ENCODE measurements at regions not wholly inside any gene's neighbourhood (a gene's known extent, or its start where the extent isn't known, plus 50 kb on each side); places are given as distances from the start of the nearest gene placed in this dataset.

DNA sequence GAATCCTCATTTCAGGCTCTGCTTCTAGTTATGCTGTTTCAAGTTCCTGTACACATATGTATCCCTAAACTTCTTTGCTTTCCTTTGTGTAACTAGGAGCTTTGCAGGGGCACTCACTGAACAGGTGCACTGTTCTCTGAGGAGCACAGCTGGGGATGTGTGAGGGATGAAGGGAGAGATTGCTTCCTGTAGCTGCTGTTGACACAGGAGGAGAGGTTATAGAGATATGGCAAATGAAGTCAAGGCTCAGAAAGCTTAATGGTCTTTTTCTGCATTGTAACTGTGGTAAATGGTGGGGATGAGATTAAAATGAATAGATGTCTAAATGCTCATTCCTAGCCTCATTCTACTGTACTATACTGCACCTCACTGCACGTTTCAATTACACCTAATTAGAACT lies 454.3 kb downstream of the BTBD3 start:
- DNase-seq (ENCODE audit: low read depth) = no peak

DNA sequence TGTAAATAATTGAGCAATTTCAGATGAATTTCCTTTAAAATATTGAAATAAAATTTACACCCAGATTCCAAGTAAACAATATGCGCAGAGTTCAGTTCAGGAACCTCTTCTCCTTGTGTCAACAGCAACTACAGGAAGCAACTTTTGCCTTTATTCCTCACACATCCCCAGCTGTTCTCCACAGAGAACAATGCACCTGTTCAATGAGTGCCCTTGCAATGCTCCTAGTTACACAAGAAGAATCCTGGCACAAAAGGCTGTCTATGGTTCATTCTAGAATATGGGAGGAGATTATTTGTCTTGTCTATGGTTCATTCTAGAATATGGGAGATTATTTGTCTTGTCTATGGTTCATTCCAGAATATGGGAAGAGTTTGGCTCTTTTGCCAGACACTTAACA lies 454.9 kb downstream of the BTBD3 start:
- DNase-seq (ENCODE audit: low read depth) = no peak

DNA sequence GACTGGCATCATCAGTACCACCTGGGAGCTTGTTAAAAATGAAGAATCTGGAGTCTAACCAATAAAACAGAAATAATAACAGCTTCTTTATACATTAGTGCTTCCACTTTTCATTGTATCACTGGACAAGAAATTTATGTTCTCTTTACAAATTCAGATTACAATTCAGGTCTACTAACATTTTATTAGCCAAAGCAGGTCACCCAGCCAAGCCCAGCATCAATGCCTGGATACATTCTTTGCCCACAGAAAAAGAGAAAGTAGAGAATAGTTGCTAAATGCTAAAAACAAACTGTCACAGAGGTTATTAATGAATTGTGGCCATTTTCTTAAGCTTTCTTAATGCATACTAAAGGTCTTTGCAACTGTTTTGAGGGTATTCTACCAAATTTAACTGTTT lies 458.3 kb downstream of the BTBD3 start:
- DNase-seq (ENCODE audit: low read depth) = no peak

DNA sequence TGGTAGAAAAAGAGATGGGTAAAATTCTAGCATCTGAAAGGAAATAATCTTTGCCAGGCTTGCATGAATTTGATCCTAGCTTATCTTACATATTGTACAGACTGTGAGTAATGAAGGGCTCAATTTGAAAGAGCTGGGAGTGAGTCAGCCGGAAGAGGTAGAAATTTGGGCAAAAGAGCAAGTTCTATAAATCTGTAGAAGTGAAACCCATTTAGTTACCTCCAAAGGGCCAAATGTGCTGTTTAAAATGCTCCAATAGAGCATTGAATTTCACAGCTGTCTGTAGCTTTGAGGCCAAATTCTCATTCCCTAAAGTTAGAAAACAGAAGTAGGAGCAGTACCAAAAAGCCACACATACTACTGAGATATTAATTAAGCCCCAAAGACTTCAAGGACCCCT lies 466.1 kb downstream of the BTBD3 start:
- no peak for DNase-seq (ENCODE audit: low read depth)

DNA sequence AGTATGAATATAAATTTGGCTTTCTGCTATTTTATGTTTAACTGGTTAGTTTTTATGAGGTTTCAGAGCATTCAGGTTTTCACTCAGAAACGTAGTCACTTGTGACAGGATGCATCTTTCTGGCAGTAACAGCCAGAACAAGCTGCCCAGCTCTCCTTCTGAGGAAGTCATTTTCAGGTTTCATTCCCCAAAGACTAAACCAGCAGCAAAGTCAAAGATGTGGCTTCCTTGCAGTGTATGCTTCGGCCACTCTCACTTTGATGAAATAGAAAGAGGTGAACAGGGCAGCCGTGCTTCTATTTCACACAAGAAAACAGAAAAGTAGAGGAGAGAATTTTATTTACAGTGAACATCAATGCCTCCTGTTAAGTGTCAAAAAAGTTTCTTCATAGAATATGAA lies 469.1 kb downstream of the BTBD3 start:
- DNase-seq (ENCODE audit: low read depth) = no peak

DNA sequence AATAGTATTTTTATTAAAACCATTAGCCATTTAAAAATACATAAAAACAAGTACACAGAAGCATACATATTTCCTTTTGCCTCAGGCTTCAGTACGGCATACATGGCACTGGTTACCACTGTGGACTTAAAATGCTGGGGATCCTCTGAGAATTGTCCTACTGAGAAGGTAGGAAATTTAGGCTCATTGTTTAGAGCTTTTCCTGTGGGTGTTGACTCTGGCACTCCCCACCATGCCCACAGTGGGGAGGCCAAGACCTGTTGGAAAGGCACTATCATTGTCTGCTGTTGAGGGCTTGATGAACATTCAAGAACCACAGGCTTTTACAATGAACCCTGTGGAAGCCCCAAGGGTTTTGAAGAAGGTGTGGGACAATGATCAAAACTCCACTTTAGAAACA lies 473.4 kb downstream of the BTBD3 start:
- no peak for DNase-seq (ENCODE audit: low read depth)

DNA sequence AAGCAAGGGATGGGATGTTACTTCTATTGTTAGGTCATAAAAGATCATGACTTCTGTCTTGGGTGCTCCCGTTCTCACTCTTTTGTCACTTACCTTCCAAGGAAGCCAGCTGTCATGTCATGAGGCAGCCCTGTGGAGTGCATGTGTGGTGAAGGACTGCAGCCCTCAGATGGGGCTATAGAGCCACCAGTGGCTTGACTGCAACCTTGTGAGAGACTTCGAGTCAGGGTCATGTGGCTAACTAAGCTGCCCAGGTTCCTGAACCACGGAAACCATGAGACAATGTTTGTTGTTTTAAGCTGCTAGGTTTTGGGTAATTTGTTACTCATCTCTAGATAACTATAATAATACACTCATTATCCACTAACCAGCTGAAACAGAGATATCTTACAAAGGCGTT lies 477.1 kb downstream of the BTBD3 start:
- no peak for DNase-seq (ENCODE audit: low read depth)

DNA sequence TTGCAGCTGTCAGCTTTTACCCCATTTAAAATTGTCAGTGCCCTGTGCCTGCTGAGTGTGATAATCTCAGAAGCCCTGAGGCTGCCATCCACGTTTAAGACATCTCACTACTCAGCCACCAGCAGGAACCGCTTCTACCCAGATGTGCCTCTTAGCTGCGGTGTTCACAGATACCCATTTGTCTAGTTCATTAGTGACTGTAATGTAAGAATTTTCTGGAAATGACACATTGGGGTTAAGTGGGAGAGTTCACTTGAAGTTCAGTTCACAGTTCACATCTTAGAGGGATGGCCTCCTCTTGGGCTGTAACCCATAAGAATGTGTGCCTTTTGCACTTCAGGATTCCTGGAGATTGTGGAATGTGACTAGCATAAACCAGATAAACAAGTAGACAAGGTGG lies 477.7 kb downstream of the BTBD3 start:
- no peak for DNase-seq (ENCODE audit: low read depth)

DNA sequence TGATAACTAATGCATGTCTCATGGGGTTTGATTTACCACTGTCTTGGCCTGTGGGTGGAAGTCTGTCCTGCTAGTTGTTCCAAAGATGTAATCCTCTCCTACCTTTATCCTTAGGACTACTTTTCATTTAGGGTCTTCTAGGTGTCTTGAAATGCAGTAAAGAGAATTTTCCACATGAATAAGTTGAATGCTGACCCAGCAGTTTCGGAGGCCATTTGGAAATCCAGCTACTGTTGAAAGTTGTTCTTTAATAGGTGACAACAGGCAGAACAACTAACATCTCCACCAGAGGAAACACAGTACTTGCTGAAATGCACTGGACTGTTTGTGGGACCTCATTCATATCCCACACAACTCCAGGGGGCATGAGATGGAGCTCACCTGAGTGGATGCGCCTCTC lies 478.1 kb downstream of the BTBD3 start:
- DNase-seq (ENCODE audit: low read depth) = no peak

DNA sequence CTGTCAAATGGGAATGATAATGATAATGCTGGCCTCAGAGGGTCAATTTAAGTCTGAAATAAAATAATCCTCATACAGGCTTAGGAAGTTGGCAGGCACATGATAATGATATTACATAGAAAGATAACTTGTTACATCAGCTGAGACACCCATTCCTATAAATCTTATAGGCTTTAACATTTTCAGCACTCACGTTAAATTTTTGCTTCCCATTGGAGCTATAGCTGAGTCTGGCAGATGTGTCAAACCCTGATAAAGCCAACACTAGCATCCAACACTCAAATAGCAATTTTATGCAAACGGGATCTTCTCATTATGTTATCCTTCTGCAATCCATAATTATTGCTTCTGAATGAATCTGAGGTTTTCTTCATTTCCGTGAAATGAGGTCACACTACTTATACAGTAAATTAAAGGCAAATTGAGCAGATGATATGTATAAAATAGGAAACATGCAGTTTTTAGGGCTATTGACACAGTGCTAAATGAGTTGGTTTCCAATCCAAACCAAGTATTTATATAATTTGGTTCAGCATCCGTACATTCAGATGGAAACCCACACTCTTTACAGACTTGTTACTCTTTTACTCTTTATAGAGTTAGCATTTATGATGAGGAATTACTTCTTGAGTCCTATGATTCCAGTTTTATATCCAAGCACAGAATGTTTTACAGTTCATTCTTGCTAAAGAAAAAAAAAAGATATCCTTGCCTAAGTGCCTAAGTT lies 481.6 kb downstream of the BTBD3 start:
- DNase-seq (ENCODE audit: low read depth) = no peak

DNA sequence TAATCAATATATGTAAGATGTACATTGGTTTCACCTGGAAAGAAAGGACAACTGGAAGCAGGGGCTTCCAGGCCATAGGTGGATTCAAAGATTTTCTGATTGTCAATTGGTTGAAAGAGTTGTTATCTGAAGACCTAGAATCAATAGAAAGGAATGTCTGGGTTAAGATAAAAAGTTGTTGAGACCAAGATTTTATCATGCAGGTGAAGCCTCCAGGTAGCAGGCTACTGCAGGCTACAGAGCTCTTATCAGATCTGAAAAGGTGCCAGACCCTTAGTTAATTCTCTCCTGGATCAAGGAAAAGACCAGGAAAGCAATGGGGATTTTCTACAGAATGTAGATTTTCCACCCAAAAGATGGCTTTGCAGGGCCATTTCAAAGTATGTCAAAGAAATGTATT lies 487.2 kb downstream of the BTBD3 start:
- DNase-seq (ENCODE audit: low read depth) = no peak

DNA sequence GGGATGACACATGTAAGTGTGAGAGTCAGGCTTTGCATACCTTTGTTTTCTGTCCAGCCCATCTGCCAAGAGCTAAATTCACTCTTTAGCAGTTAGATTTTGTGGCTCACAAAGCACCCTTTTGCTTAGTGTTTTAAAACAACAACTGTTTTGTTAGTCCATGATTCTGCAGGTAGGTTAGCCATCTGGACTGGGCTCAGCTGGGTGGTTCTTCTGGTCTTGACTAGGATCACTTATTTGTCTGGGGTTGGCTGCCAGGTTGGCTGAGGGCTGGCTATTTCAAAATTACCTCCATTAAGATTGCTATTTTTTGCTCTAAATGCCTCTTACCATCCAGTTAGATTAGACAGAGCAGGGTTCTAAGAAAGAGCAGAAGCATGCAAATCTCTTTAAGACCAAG lies 489.3 kb downstream of the BTBD3 start:
- DNase-seq (ENCODE audit: low read depth) = no peak

DNA sequence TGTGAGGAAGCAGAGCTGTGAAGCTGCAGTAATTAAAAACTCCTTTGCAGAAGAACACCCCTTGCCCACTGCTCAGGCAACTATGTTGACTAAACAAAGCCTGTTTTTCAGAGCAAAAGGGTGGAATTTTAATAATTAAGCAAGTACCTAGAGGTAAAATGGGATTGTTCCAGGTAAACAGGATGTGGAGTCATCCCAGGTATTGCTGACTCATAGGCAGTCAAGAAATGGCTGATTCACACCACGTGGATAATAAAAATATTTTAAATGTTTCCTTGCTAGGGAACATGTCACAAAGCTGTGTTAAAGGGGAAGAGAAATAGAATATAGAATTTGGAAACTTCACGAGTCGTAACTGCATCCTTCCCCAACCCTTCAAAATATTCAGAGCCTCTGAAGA lies 491.8 kb downstream of the BTBD3 start:
- no peak for DNase-seq (ENCODE audit: low read depth)

DNA sequence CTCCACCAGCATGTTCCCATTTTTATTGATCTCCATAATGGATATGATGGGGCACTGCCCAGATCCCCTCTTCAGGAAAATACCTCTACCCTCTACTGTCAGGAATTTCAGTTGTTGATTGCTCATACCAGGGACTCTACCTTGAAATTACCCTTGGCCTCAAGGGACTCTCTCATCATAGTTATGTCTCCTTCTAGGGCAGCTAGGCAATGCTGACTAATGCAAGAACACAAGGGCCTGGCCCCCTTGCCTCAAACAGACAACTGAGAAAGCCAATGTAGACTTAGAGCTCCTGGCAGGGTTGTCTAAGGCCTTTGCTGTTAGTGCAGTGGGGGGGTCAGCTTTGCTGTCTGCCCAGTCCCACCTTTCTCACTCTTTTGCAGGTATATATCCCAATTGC lies 493.1 kb downstream of the BTBD3 start:
- DNase-seq (ENCODE audit: low read depth) = no peak

DNA sequence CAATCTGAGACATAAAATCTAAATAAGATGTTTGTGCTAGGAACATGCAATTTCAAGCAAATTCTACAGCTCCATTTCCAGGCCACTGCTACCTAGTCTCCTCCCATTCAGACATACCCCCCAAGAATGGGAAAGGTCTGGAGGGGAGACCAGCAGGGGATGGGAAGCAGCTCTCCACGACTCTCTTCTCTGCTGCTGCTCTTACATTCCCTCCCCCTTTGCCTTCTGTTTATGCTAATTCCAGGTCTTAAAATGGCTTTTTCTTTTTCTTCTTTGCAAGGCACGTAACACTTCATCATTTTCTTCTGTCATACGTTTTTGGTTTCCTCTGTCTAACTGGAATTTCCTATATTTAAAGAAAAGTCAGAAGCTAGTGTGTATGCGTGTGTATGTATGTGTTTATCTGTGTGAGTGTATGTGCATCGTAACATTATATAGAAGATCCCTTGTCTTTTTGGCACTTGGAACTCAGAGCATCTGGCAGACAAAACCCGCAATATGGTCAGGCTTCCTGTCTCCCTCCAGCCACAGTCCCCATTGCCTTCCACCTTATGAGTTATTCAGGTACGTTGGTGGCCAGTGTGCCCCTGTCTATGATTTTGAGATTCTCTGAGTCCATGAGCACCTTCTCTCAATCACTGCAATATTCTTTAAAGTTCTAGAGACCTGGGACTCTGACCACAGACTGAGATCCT lies 493.7 kb downstream of the BTBD3 start:
- no peak for DNase-seq (ENCODE audit: low read depth)

DNA sequence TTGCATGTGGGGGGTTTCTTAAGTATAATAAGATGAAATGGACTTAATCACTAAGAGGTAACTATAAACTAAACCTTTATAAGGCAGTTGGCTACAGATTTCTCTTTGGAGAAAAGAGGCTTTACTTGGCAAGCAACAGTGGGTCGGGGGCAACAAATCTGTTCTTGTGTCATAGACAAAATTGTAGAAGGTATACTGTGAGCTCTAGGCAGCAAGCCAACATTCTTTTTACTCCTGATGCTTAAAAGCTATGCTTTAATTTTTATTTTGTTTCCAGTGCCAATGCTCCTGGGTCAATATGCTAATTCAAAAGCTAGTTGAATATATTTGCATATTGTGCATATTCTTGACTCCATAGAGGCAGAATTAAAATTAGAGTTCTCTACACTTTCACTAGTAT lies 495.4 kb downstream of the BTBD3 start:
- DNase-seq (ENCODE audit: low read depth) = no peak

DNA sequence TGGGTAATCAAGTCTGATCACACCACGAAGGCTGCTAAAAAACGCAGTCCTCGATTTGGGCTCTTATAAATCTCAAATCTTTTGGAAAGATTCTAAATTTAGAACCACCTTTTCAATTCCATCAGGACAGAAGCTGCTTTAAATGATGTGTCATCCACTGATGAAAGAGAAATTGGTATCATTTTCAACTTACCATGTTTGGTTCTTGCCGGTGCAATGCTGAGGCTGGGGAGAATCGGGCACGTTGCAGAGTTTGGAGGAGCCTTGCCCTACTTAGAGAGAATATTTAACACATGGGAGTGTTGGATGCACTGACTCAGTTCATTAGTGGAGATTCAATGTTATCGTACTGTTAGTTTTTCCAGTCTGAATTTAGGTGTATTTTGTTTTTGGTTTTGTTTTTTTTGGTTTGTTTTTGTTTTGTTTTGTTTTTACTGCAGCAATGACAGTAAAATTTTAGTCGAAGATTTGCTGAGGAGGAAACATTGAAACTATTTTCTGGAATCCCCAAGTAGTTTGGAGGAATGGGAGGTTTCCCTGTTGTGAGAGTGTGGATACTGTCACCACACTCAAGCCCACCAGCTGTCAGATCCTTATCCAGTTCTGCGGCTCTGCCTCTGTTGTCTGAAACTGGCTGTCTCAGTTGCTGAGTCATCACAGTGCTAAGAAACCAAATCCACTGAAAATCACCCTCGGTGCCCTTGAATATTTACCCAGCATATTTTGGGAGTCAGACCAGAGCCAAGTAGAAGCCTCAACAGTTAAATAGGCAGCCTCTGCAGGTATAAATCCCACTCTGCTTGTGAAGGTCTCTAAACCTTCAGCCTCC lies 497.0 kb downstream of the BTBD3 start:
- DNase-seq (ENCODE audit: low read depth) = no peak

DNA sequence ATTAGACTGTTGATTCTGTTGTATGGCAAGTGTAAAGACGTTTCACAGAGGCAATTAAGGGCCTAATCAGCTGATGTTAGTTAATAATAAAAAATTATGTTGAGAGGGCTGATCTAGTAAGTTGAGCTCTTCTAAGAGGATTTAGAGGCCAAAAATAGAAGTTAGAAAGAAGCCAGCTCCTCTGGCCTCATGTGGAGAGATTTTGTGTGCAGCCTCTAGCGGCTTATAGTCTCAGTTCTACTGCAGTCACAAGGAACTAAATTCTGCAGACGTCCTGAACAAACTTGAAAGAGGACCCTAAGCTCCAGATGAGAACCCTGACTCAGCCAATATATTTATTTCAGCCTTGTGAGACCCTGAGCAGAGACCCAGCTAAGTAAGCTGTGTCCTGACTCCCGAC lies 498.6 kb downstream of the BTBD3 start:
- DNase-seq (ENCODE audit: low read depth) = no peak

DNA sequence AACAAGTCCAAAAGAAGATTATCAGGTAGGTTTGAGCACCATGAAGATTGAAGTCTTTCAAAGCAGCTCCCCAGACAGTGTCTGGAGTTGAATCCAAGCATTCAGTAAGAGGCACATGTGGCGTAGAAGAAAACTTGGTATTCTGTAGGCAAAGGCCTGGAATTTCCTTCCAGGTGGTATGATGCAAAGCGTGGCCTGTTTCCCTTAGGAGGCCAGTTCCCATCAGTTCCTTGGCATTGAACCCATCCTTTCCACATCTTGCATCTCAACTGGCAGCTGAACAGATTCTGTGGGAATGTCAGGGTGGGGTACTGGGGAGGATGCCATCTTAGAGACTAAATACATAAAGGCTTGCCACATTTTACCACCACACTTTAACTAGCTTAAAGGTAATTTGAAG lies 516.0 kb downstream of the BTBD3 start:
- DNase-seq (ENCODE audit: low read depth) = no peak

DNA sequence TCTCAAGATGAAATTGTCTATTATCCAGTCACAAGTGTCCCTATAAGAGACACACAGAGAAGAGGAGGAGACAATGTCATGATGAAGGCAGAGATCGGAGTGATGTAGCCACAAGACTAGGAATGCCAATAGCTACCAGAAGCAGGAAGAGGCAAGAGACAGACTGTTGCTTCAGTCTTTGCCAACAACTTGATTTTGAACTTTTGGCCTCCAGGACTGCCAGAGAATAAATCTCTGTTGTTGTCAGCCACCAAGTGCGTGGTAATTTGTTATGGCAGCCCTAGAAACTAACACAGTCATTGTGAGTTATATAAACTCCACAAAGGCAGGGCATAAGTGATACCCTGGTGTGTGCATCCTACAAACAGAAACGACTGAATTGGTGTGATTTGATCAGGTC lies 517.0 kb downstream of the BTBD3 start:
- DNase-seq (ENCODE audit: low read depth) = no peak

DNA sequence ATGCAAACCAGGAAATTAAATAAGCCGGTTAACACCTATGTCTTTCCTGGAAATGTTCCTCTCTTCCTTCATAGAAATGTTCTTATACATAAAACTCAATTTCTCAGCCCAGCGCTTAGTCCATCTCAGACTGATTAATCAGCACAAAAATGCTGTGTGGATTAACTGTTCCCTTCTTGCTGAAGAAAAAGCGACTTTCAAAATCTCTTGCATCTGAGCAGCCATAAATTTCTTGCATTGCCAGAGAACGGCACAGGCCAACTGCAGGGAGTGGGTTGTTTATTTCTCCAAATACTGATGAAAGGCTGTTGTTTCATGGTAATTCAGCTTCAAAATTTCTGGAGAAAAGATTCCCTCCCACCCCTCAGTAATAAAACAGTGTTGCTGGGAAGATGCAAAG lies 517.6 kb downstream of the BTBD3 start:
- DNase-seq (ENCODE audit: low read depth) = no peak

DNA sequence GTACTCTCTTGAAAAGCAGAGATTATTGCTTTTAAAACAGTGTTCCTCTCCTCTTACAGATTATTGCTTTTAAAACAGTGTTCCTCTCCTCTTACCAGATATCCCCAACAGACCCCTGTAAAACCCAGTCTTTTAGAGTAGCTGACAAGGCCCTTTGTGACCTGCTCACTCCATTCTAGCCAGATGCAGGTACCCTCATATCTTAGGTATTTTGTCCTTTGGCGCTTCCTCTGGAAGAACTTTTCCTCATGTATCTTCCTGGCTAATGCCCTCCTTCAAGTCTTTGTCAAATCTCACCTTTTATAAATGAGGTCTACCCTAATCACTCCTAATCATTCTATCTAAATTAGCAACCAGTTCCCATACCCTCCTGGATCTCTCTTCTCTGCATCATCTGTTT lies 536.0 kb downstream of the BTBD3 start:
- DNase-seq (ENCODE audit: low read depth) = no peak

DNA sequence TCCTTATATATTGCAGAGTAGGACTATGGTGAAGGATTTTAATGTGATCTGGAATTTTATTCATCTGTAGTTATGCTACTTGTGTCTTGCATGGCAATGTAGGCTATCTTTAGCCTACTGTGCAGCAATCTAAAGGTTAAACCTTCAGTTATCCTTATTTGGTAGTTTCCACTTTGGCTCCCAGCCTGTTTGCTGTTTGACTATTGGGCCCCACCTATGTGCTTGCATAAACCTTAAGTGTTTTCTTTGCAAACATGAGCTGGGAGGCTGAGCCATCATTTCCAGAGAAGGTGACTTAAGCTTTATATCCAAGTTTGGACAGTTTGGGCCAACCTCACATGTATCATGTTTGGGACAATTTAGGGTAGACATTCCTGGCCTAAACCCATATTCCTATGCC lies 537.5 kb downstream of the BTBD3 start:
- DNase-seq (ENCODE audit: low read depth) = no peak

Data from stimulated activated CD8-positive, alpha-beta memory T cell treated with anti-CD3 and anti-CD28 coated beads, Interleukin-12 subunit alpha, Interleukin-12 subunit beta, amount 100 ng/mL, for 1 hour (primary cell).